ENCODE measurements at regions not wholly inside any gene's neighbourhood (a gene's known extent, or its start where the extent isn't known, plus 50 kb on each side); places are given as distances from the start of the nearest gene placed in this dataset.

DNA sequence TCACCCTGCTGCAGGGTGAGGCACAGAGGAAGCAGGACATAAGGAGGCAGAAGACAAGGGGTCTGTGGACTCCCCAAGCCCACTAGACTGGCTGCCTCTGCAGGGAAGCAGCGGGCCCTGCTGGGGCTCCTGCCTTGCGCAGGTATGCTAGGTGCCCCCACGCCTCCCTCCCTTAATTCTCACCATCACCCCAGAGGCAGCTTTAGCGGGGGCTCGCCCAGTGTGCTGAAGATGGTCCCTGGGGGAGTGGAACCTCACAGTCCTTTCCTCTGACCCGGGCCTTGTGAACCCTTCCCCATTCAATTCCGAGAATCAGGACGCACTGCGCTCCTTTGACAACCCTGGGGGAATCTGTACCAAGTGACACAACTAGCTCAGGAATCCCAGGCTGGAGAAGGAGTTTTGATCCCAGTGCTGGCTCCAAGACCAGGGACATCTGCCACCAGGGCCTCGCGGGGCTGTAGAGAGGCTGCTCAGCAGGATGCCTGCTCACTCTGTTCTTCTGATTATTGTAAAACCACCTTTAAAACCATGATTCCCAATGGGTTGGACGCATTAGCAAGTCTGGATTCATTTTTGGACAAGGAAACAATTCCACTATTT, 468.4 kb downstream of the TCERG1L start:
- H3K4me1 Mint-ChIP-seq = no peaks in the 10 kb centered on the region
- no peak overlapping the region for H3K27ac Mint-ChIP-seq
- no peak for ATAC-seq
- H3K9me3 Mint-ChIP-seq = no peaks in the 10 kb centered on the region
- no peak overlapping the region for H3K4me3 Mint-ChIP-seq
- H3K36me3 Mint-ChIP-seq (ENCODE audit: low read depth) = no peaks in the 10 kb centered on the region
- peaks cover 2% of the 10 kb centered on the region for H3K27me3 Mint-ChIP-seq
- DNase-seq = no peak

DNA sequence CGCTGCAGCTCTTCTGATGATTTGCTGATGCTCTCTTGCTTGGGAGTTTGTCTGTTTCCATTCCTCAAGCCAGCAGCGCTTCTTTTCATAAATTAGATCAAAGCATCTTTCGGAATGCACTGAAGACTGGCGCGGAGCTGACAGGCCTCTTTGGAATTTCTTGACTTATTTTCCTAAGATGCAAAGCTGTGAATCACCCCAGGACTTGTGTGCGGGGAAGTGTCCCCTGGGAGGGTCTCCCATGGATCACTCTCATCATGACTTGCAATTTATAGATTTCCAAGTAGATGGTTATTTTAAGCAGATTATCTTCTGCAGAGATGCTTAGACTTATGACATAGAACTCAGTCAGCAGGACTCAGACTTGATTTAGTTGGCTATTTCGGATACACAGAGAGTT, 467.2 kb downstream of the TCERG1L start:
- H3K4me1 Mint-ChIP-seq = no peaks in the 10 kb centered on the region
- ATAC-seq (no peak), DNase-seq (no peak)
- H3K36me3 Mint-ChIP-seq (ENCODE audit: low read depth) = no peaks in the 10 kb centered on the region
- H3K27me3 Mint-ChIP-seq = peaks cover 2% of the 10 kb centered on the region
- H3K9me3 Mint-ChIP-seq = no peaks in the 10 kb centered on the region
- H3K4me3 Mint-ChIP-seq = no peak overlapping the region
- no peak overlapping the region for H3K27ac Mint-ChIP-seq

DNA sequence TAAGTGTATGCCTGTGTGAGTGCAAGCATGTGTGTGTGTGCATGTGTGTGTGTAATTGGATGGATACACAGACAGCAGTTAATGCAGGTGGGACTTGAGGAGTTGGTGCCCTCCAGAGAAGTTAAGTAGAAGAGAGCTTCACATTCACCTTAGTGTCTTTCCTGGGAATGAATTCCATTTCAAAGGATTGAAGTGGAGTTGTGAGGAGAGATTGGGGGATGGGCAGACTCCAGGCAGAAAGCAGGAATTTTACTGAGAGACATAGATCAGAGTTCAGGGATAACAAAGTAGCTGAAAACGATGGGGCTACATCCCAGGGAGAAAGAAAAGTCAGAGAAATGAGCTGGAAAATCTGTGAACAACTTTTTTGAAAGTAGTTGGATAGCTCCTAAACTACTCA, 464.4 kb downstream of the TCERG1L start:
- Mint-ChIP-seq H3K27ac (no peak overlapping the region), H3K36me3 (ENCODE audit: low read depth) (no peaks in the 10 kb centered on the region), H3K4me1 (no peaks in the 10 kb centered on the region), H3K4me3 (no peak overlapping the region), H3K27me3 (no peaks in the 10 kb centered on the region), H3K9me3 (peaks cover 10% of the 10 kb centered on the region)
- ATAC-seq = no peak
- no peak for DNase-seq

DNA sequence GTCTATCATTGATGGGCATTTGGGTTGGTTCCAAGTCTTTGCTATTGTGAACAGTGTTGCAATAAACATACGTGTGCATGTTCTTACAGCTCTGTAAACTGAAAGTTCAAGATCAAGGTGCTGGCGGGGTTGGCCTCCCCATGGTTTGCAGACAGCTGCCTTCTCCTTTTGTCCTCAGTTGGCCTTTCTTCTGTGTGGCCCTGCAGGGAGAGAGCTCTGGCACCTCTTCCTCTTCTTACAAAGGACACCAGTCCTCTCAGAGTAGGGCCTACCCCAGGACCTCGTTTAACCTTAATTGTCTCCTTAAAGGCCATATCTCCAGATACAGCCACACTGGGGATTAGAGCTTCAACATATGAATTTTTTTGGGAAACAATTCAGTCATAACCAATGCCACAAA, 462.7 kb downstream of the TCERG1L start:
- Mint-ChIP-seq H3K27me3 (no peaks in the 10 kb centered on the region), H3K27ac (no peak overlapping the region), H3K9me3 (peaks cover 23% of the 10 kb centered on the region), H3K36me3 (ENCODE audit: low read depth) (peaks cover 1% of the 10 kb centered on the region), H3K4me3 (no peak overlapping the region), H3K4me1 (no peaks in the 10 kb centered on the region)
- DNase-seq = no peak
- ATAC-seq = no peak

DNA sequence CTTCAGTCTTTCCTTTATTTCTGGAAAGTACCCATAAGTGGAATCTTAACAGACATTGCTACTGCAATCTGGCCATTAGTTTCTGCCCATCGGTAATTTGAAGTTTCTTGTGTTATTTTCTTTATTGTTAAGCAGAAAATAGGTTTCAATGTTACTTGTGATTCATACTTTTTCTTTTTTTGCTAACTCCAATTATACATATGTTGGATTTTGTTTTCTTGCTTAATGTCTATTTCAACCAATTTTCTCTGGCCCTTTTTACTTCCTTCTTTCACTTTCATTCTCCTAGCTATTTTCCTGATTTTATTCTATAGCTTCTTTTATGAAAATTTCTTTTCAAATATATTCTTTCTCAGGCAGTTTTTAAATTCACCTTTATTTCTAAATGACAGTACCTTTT, 457.4 kb downstream of the TCERG1L start:
- ATAC-seq (no peak), DNase-seq (no peak)
- Mint-ChIP-seq H3K4me1 (no peaks in the 10 kb centered on the region), H3K27me3 (no peaks in the 10 kb centered on the region), H3K4me3 (no peak overlapping the region), H3K36me3 (ENCODE audit: low read depth) (peaks cover 1% of the 10 kb centered on the region), H3K27ac (no peak overlapping the region), H3K9me3 (peaks cover 42% of the 10 kb centered on the region)

DNA sequence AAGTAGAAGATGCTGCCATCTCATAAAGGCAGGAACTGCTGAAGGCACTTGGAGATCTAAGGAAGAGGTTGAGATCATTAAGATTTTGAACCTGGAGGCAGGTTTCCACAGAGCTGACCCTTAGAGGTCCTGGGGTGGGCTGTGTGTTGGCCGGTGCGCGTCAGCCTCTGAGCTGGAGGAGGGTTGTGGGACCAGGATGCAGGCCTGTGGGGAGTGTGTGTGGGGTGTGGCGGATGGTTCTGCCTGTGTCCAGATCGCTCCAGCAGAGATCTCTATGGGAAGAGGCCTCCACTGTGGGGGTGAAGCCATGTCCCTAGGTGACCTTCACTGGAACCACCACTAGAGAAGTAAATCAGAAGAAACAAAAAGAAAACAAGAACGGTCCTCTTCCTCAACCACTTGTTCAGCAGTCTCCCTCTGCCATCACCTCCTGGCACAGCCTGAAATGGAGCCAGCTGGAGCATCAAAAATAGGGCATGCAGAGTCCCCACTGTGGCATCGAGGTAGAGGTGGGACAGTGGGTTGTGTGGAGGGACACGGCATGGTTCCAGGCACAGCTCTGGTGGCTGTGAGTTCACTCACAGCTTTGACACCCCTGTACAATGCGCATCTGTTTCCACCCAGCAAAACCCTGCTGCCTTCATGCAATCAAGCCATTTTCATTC, 453.8 kb downstream of the TCERG1L start:
- H3K27me3 Mint-ChIP-seq = no peaks in the 10 kb centered on the region
- H3K36me3 Mint-ChIP-seq (ENCODE audit: low read depth) = peaks cover 1% of the 10 kb centered on the region
- DNase-seq (no peak), ATAC-seq (no peak)
- peaks cover 29% of the 10 kb centered on the region for H3K9me3 Mint-ChIP-seq
- H3K4me3 Mint-ChIP-seq = no peak overlapping the region
- H3K27ac Mint-ChIP-seq = no peak overlapping the region
- no peaks in the 10 kb centered on the region for H3K4me1 Mint-ChIP-seq

DNA sequence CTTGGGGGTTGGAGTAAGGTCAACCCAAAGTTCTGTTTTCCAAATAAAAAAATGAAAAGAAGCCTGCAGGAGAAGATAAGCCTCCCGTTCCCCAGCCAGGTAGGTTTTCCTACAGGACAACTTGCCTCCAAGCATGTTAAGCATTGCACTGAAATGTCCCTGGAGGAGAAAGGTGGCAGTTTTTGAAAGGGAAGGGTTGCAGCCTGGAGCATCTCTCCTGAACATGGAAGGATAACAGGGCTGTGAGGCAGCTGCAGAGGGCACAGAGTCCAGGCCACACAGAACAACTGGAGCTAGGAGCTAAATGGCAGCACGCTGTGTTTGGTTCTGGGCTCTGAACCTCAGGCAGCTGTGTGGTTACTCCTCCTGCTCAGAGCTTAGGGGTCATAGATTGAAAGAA, 452.9 kb downstream of the TCERG1L start:
- Mint-ChIP-seq H3K9me3 (peaks cover 21% of the 10 kb centered on the region), H3K27me3 (no peaks in the 10 kb centered on the region), H3K36me3 (ENCODE audit: low read depth) (no peaks in the 10 kb centered on the region), H3K4me1 (no peaks in the 10 kb centered on the region), H3K27ac (no peak overlapping the region), H3K4me3 (no peak overlapping the region)
- DNase-seq = no peak
- ATAC-seq = no peak

DNA sequence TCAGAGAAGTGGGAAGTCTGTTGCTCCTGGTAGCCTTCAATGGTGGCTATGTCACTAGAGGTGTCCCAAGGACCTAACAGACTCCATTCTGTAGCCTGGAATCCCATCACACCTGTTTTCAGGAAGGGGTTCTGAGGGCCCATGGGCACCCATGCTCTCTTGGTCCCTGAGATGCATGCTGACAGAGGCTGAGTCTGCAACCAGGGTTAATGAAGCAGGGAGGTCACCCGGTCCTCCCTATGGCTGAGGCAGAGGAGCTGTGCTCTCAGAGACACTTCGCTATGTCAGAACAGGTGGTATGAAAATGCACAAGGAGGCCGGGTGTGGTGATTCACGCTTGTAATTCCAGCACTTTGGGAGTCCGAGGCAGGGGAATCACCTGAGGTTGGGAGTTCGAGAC, 452.1 kb downstream of the TCERG1L start:
- no peaks in the 10 kb centered on the region for H3K4me1 Mint-ChIP-seq
- no peak for DNase-seq
- no peaks in the 10 kb centered on the region for H3K36me3 Mint-ChIP-seq (ENCODE audit: low read depth)
- H3K4me3 Mint-ChIP-seq = no peak overlapping the region
- ATAC-seq = no peak
- no peaks in the 10 kb centered on the region for H3K27me3 Mint-ChIP-seq
- H3K27ac Mint-ChIP-seq = no peak overlapping the region
- H3K9me3 Mint-ChIP-seq = peaks cover 14% of the 10 kb centered on the region

DNA sequence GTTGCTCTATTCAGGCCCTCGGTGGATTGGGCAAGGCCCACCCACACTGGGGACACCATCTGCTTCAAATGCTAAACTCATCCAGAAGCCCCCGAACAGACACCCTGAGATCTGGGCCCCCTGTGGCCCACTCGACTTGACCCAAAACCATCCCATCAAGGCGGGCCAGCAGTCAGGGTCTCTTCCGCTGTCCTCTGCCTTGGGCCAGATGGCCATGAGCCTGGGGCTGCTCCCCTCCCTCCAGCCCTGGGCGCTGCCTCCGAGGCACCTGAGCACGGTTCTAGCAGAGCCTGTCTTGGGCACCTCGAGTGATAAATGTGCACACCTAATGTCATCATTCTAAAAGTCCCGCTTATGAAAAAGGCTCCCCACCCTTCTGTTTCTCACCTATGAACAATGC, 449.4 kb downstream of the TCERG1L start:
- no peaks in the 10 kb centered on the region for H3K36me3 Mint-ChIP-seq (ENCODE audit: low read depth)

DNA sequence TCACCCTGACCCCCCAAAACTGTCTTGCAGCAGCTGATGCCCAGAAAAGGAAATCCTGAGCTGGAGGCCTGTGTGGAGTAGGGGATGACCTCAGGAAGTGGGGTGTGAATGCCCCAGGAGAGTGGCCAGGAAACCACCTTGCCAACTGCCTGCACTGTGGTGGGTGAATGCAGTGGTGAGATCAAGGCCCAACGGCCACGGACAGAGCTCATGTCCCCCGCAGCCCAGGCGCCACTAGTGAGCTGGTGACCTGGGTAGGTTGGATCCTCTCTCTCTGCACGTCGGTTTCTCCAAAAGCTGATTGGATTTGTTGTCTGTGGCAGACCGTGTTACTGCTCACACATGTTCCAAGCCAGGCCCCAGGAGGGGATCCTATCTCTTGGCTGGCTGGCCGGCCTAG, 448.9 kb downstream of the TCERG1L start:
- no peaks in the 10 kb centered on the region for H3K9me3 Mint-ChIP-seq
- H3K36me3 Mint-ChIP-seq (ENCODE audit: low read depth) = no peaks in the 10 kb centered on the region
- no peaks in the 10 kb centered on the region for H3K4me1 Mint-ChIP-seq
- H3K4me3 Mint-ChIP-seq = no peak overlapping the region
- H3K27ac Mint-ChIP-seq = no peak overlapping the region
- no peak for ATAC-seq
- no peaks in the 10 kb centered on the region for H3K27me3 Mint-ChIP-seq
- no peak for DNase-seq

More for the DNA sequence above, 449.4 kb downstream of the TCERG1L start:
- ATAC-seq = no peak
- Mint-ChIP-seq H3K4me1 (no peaks in the 10 kb centered on the region), H3K27ac (no peak overlapping the region), H3K9me3 (no peaks in the 10 kb centered on the region), H3K4me3 (no peak overlapping the region), H3K27me3 (no peaks in the 10 kb centered on the region)
- no peak for DNase-seq

DNA sequence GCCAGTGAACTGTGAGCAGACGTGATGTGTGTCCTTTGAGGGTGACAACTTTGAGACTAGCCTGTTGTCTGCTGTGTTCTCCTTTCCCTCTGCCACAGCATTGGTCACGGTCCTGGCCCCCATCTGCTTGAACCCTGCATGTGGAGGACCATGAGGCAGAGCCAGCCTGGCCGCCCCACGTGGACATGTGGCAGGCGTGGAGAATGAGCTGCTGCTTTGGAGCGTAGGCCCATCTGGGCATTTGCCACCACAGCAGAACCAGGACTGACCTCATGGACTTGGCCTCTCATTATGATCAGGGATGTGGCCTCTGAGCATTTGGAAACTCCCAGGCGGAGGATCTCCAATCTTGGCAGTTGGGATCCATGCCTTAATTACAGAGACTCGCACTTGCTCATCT, 448.5 kb downstream of the TCERG1L start:
- ATAC-seq (no peak), DNase-seq (no peak)
- H3K9me3 Mint-ChIP-seq = no peaks in the 10 kb centered on the region
- no peak overlapping the region for H3K27ac Mint-ChIP-seq
- H3K4me1 Mint-ChIP-seq = no peaks in the 10 kb centered on the region
- H3K4me3 Mint-ChIP-seq = no peak overlapping the region
- no peaks in the 10 kb centered on the region for H3K27me3 Mint-ChIP-seq
- H3K36me3 Mint-ChIP-seq (ENCODE audit: low read depth) = no peaks in the 10 kb centered on the region

DNA sequence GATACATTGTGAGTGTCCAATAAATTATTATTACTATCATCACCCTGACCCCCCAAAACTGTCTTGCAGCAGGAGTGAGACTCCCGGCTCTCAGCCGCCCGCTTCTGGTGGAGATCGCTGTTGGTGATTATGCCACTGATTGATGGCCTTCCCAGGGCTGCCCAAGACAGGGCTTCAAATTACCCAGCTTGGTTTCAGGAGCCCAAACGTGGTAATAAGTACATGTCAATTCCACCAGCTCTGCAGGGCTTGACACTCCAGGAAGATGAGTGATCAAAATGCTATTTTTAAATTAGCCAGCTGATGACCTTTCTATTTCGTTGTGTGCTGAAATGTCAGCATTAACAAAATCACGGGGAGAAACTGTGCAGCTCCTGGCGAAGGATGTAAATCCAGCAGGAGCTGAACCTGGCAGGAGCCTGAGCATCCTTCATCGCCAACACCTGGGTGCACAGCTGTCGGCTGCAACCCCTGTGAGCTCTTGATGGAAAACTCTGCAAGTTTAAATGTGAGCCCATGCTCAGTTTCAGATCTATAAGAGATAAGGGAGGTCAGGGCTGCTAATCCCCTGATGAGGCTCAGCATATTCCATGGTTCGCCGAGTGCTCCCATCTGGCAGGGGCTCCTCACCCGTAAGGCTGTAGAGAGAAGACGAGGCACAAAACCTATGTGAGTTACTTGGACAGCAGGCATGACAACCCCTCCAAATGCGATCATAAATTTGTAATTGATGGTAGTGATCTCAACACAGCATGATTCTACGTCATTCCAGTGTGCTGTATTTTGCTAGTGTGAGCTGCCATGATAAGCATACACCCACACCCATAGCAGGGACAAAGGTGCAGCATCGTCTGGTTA, 446.3 kb downstream of the TCERG1L start:
- Mint-ChIP-seq H3K36me3 (ENCODE audit: low read depth) (no peaks in the 10 kb centered on the region), H3K4me3 (no peak overlapping the region), H3K27me3 (peaks cover 4% of the 10 kb centered on the region), H3K27ac (no peak overlapping the region), H3K4me1 (no peaks in the 10 kb centered on the region), H3K9me3 (no peaks in the 10 kb centered on the region)
- ATAC-seq (no peak), DNase-seq (no peak)

DNA sequence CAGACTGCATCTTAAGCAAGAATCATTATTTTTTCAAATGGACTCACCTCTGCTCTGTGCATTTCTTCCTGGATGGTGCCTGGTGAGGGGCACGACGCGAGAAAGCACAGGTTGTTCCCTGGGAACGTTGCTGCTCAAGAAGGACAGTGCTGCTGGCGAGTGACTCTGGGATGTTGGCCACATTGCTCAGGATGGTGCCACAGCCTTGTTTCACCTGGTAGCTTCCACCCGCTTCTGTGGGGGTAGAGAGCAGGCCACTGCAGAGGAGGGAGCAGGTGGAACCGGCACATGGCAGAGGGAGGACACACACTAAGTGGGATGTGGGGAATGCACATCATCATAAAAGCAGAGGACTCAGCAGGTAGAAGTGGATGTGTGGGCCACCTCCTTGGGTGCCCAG, 444.7 kb downstream of the TCERG1L start:
- no peaks in the 10 kb centered on the region for H3K36me3 Mint-ChIP-seq (ENCODE audit: low read depth)
- H3K4me3 Mint-ChIP-seq = no peak overlapping the region
- H3K27me3 Mint-ChIP-seq = peaks cover 7% of the 10 kb centered on the region
- H3K4me1 Mint-ChIP-seq = no peaks in the 10 kb centered on the region
- H3K27ac Mint-ChIP-seq = no peak overlapping the region
- ATAC-seq = no peak
- no peak for DNase-seq
- no peaks in the 10 kb centered on the region for H3K9me3 Mint-ChIP-seq

DNA sequence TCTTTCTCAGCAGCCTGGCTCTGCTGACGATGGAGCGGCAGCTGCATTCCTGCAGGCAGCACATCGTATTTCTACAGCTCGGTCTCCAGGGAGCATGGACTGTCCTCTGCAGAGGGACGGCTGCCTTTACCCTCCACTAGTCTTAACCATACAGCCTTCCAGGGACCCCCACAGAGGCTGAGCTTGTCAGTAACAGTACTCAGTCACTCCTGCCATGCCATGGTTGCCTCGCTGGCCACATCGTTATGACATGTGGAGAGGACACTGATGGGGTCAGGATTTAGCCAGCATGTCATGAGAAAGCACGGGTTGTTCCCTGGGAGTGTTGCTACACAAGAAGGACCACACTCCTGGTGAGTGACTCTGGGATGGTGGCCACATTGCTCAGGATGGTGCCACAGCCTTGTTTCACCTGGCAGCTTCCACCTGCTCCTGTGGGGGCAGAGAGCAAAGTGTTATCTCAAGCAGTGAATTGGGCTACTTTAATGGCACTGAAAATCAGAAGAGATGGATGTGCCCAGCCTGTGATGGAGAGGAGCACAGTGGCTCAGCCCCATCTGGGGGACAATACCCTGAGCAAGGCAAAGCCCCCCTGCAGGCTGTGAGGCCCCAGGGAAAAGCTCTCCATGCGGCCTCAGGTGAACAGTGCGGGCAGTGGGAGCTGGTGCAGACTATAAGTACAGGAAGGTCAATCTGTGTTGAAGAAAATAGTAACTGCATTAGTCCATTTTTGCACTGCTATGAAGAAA, 443.9 kb downstream of the TCERG1L start:
- no peak for DNase-seq
- Mint-ChIP-seq H3K36me3 (ENCODE audit: low read depth) (no peaks in the 10 kb centered on the region), H3K4me3 (no peak overlapping the region), H3K27ac (no peak overlapping the region), H3K4me1 (no peaks in the 10 kb centered on the region), H3K27me3 (peaks cover 8% of the 10 kb centered on the region), H3K9me3 (no peaks in the 10 kb centered on the region)
- ATAC-seq = no peak
